ENCODE measurements at regions not wholly inside any gene's neighbourhood (a gene's known extent, or its start where the extent isn't known, plus 50 kb on each side); places are given as distances from the start of the nearest gene placed in this dataset.
"Not testable (repeated sequence)": the region's sequence is repeated elsewhere in the genome, so short reads cannot be mapped to it uniquely, and the experiment has no call there.

DNA sequence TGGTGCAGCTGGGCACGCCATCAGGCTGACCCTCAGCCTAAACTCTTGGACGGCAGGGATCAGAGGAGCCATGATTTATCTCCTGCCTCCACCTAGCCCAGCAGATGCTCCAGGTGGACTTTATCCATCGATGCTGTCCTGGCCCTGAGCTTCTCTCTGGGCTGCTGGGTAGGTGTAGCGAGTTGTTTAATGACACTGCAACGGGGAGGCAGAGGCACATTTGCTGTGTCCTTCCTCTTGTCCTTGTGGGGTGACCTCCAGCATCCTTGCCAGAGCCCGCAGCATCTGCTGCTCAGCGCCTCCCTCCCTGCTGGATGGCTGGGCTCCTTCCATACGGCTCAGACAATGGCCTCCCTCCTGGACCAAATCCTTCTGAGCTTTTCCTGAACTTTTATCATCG lies 103.1 kb upstream of the IRX4 start:
- Mint-ChIP-seq H3K27me3 (ENCODE audit: insufficient read depth) (no peaks in the 10 kb centered on the region), H3K4me3 (no peak overlapping the region), H3K27ac (no peak overlapping the region), H3K9me3 (no peaks in the 10 kb centered on the region), H3K4me1 (ENCODE audit: low read depth) (no peaks in the 10 kb centered on the region), H3K36me3 (ENCODE audit: low read depth) (no peaks in the 10 kb centered on the region)
- DNase-seq (ENCODE audit: low spot score) = no peak
- intact Hi-C loops (cut with micrococcal nuclease) = no loop called here

DNA sequence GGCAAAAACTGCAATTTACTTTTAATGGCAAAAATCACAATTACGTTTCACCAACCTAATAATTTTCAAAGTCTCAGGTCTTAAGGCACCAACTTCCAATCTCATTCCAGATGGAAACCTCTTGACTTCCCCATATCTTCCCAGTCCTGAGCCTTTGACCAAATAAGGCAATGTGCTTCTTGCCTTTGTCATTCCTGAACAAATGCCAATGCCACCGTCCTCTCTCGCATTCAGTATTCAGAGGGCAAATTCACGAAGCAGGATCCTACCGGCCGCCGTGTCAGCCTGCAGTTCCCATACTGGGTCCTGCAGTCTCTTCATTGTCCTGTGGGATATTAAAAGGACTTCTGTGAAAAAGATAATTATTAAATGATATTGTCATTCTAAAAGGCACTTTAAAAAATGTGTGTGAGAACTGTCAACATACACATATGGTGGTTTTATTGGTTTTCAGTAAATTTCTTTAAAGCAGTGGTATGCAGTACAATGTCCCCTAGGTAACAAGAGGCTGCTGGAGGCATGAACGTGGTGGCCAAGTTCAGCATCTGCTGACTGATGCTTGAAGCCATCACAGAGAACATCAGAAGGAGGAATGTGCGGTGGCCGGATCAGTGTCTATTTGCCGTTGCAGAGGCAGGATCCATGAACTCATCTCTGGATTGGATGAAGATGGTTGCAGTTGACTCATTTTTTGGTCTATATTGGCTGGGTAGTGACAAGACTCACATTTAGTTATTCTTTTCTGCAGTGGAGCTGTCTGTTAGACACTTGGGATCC lies 101.4 kb upstream of the IRX4 start:
- intact Hi-C loops (cut with micrococcal nuclease) = no loop called here
- H3K27ac Mint-ChIP-seq = no peak overlapping the region
- no peaks in the 10 kb centered on the region for H3K36me3 Mint-ChIP-seq (ENCODE audit: low read depth)
- H3K4me3 Mint-ChIP-seq = no peak overlapping the region
- no peaks in the 10 kb centered on the region for H3K4me1 Mint-ChIP-seq (ENCODE audit: low read depth)
- no peaks in the 10 kb centered on the region for H3K9me3 Mint-ChIP-seq
- H3K27me3 Mint-ChIP-seq (ENCODE audit: insufficient read depth) = no peaks in the 10 kb centered on the region
- DNase-seq (ENCODE audit: low spot score) = no peak

DNA sequence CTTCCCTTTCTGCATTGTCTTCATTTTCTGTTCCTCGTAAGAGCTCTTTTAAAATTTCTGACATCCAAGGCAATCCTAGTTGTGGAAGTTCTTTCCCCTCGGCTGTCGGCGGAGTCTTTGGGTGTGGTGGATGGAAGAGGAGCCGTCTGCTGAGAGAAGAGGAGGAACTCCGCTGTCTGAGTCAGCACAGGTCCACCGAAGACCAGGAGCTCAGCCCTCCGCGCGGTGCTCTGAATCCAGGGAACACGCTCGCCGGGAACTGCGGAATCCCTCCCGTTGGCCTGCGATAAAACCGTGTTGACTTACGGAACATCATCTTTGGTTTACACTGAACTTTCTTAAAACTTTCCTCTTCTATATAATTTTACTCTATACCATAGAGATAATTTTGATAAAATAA lies 100.7 kb upstream of the IRX4 start:
- DNase-seq (ENCODE audit: low spot score) = no peak
- Mint-ChIP-seq H3K27me3 (ENCODE audit: insufficient read depth) (no peaks in the 10 kb centered on the region), H3K27ac (no peak overlapping the region), H3K4me3 (no peak overlapping the region), H3K9me3 (no peaks in the 10 kb centered on the region), H3K36me3 (ENCODE audit: low read depth) (no peaks in the 10 kb centered on the region), H3K4me1 (ENCODE audit: low read depth) (no peaks in the 10 kb centered on the region)
- intact Hi-C loops (cut with micrococcal nuclease) = no loop called here

DNA sequence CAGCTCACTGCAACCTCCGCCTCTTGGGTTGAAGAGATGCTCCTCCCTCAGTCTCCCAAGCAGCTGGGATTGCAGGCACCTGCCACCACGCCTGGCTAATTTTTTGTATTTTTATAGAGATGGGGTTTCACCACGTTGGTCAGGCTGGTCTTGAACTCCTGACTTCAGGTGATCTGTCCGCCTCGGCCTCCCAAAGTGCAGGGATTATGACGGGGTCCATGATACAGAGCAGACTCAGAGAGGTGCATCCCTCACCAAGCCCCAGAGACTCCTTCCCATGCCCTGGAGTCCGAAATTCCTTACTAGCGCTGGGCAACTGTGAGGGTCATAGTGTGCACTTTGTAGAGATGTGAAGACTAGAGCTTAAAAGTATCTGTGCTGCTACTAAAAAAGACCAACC lies 99.8 kb upstream of the IRX4 start:
- H3K4me1 Mint-ChIP-seq (ENCODE audit: low read depth); DNase-seq (ENCODE audit: low spot score); H3K36me3 Mint-ChIP-seq (ENCODE audit: low read depth); H3K27ac Mint-ChIP-seq; intact Hi-C loops (cut with micrococcal nuclease); H3K4me3 Mint-ChIP-seq; H3K27me3 Mint-ChIP-seq (ENCODE audit: insufficient read depth); H3K9me3 Mint-ChIP-seq: not testable (repeated sequence)

DNA sequence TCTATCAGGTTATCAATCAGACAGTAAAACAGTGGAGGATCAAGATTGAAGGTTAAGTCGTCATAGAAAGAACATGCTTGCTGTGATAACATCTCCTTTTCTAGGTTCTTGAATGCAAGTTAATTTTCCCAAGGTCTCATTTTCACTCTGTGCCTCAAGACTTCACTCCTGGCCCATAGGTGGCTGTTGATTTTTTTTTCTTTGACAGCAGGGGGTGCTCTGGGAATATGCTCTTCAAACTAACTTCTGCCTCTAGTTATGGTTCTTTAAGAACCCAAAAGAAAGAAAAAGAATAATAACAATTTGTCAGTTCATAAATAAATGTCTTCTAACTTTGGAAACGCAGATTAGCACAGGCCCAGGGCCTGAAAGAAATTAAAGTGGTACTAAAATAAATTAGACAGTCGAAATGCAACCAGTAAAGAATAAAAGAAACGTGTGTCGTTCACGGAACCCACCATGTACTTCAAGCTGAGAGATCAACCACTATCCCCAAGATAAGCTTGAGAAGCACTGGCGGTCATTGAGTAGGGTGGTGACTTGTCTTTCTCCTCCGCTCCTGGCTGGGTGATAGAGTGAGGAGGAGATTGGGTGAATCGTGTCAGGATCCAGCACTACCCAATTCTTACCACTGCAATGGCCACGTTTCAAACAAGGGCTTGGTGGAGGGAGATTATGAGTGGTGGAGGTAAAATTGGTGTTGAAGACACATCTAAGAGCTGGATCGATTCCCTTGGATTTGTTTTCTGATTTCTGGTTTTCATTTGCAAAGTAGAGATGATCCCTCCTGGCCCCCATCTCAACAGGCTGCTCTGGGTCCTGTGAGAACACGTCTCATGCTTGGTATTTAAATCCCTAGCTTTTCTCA lies 93.4 kb upstream of the IRX4 start:
- Mint-ChIP-seq H3K9me3 (no peaks in the 10 kb centered on the region), H3K27ac (no peak overlapping the region), H3K27me3 (ENCODE audit: insufficient read depth) (peaks cover 2% of the 10 kb centered on the region), H3K4me3 (no peak overlapping the region), H3K4me1 (ENCODE audit: low read depth) (no peaks in the 10 kb centered on the region), H3K36me3 (ENCODE audit: low read depth) (no peaks in the 10 kb centered on the region)
- DNase-seq (ENCODE audit: low spot score) = no peak
- intact Hi-C loops (cut with micrococcal nuclease) = no loop called here

DNA sequence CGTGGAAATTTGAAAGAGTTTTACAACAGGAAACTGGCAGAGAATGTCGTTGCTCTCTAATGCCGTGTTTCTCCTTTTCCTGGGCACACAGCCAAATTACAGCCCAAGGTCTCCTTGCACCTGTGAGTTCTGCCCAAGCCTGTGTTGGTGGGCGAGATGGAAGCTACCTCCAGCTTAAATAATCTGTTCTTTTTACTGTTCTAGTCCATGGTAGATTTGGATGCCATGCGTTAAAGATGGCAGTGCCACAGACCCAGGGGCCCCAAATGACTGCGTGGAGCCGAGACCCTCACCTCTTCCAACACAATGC lies 92.6 kb upstream of the IRX4 start:
- H3K36me3 Mint-ChIP-seq (ENCODE audit: low read depth) = no peaks in the 10 kb centered on the region
- no peak overlapping the region for H3K27ac Mint-ChIP-seq
- intact Hi-C loops (cut with micrococcal nuclease) = no loop called here

DNA sequence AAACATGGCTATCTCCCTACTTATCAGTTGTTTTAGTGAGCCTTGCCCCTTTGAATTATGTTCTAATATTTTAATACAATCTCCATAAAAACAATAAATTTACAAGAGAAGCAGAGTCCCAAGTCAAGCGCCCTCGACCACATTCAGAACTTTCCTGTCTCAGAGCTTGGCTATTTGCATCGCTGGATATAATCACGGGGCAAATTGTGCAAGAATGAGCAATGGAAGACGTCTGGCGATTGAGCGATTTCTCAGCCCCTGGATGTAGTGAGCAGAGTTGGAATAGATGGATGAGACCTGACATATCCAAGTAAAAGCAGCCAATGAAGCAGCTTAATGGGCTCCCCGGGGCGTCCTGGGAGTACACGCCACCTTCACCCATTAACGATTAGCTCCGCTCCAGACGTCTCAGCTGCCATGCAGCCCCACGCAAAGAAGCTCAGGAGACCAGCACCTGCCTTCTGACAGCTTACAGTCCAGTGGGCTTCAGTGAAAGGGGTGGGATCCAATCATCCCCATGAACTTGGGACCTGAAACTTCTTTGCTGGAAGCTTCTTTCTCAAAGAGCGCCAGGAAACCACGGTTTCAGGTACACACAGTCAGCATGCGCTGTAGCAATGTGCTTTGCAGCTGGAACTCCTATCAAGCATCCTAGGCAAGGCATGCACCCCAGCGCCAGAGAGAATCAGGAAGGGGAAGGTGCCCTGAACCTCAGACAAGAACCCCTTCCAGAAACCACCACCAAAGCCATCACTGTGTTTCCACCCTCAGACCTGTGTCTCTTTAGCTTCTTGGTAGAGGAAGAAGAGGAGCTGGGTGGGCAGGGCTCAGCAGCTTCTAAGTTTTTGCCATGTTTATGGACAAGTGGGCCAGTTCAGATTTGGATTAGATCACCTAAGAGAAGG lies 92.0 kb upstream of the IRX4 start:
- peaks cover 2% of the 10 kb centered on the region for H3K27me3 Mint-ChIP-seq (ENCODE audit: insufficient read depth)
- no peak overlapping the region for H3K4me3 Mint-ChIP-seq
- DNase-seq (ENCODE audit: low spot score) = no peak
- intact Hi-C loops (cut with micrococcal nuclease) = no loop called here
- H3K4me1 Mint-ChIP-seq (ENCODE audit: low read depth) = no peaks in the 10 kb centered on the region
- no peaks in the 10 kb centered on the region for H3K36me3 Mint-ChIP-seq (ENCODE audit: low read depth)
- H3K9me3 Mint-ChIP-seq = no peaks in the 10 kb centered on the region
- no peak overlapping the region for H3K27ac Mint-ChIP-seq

More for the DNA sequence above, 92.6 kb upstream of the IRX4 start:
- no peak for DNase-seq (ENCODE audit: low spot score)
- Mint-ChIP-seq H3K9me3 (no peaks in the 10 kb centered on the region), H3K4me3 (no peak overlapping the region), H3K27me3 (ENCODE audit: insufficient read depth) (peaks cover 2% of the 10 kb centered on the region), H3K4me1 (ENCODE audit: low read depth) (no peaks in the 10 kb centered on the region)

DNA sequence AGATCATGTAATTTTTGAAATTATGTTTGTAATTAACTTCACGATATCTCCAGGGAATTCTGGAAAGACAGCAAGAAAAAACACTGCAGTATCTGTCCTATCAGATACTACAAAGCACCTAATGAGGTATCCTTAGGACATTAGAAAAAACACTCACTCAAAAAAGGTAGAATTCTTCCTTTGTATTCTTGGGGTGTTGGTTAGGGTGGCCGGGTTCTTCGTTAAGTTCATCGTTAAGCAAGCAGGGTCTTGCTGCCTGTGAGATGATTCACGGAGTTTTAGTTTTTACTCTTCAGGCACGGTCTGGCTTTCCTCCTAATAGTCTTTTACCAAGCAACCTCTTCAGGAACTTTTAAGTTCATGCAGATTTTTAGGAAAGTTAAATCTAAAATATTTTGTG lies 91.4 kb upstream of the IRX4 start:
- Mint-ChIP-seq H3K27ac (no peak overlapping the region), H3K36me3 (ENCODE audit: low read depth) (no peaks in the 10 kb centered on the region), H3K4me1 (ENCODE audit: low read depth) (no peaks in the 10 kb centered on the region), H3K4me3 (no peak overlapping the region), H3K9me3 (no peaks in the 10 kb centered on the region), H3K27me3 (ENCODE audit: insufficient read depth) (peaks cover 2% of the 10 kb centered on the region)
- DNase-seq (ENCODE audit: low spot score) = no peak
- intact Hi-C loops (cut with micrococcal nuclease) = no loop called here

DNA sequence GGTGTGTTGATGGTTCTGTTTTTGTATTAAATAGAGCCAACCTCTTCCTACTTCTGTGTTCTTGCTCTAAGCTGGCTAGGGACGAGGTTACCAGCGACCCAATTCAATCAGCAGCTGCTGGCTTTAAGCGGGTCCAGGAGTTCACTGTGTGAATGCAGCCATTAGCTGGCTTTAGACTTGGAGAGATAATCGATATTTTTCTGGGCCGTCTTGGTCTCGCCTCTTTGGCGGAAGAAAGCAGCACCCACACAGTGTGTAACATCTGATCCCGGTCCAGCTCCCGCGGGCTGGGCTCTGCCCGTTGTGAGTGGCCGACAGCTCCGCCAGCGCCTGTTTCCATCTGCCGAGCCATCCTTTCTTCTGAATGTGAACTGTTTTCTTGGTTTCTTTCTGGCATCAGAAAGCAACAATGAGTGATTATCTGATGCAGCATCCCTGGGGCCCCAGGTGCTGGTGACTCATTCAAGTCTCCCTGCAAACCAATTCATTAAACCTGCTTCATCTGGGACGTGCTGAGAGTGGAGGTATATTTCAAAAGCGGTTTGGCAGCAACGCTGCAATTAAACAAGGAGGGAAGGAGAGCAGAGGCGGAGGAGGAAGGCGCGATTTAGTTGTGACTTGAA lies 90.8 kb upstream of the IRX4 start:
- peaks cover 2% of the 10 kb centered on the region for H3K27me3 Mint-ChIP-seq (ENCODE audit: insufficient read depth)

DNA sequence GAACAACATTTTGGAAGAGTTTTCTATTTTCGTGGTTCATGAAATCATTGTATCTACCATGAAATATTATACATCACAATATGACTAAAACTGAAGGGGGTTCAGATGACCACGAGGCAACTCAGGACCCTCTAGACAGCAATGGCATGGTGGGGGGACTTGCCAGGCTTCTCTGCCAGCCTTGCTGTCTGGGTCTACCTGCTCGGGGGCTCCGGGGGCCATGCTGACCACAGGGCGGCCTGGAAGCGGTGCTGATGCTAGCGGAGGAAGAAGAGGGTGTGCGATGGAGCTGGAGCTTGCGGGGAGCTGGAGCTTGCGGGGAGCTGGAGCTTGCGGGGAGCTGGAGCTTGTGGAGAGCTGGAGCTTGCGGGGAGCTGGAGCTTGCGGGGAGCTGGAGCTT lies 89.2 kb upstream of the IRX4 start:
- no peaks in the 10 kb centered on the region for H3K4me1 Mint-ChIP-seq (ENCODE audit: low read depth)

More for the DNA sequence above, 90.8 kb upstream of the IRX4 start:
- DNase-seq (ENCODE audit: low spot score) = no peak
- H3K9me3 Mint-ChIP-seq = no peaks in the 10 kb centered on the region
- no peaks in the 10 kb centered on the region for H3K36me3 Mint-ChIP-seq (ENCODE audit: low read depth)
- no peak overlapping the region for H3K4me3 Mint-ChIP-seq
- intact Hi-C loops (cut with micrococcal nuclease) = no loop called here
- no peaks in the 10 kb centered on the region for H3K4me1 Mint-ChIP-seq (ENCODE audit: low read depth)
- no peak overlapping the region for H3K27ac Mint-ChIP-seq

DNA sequence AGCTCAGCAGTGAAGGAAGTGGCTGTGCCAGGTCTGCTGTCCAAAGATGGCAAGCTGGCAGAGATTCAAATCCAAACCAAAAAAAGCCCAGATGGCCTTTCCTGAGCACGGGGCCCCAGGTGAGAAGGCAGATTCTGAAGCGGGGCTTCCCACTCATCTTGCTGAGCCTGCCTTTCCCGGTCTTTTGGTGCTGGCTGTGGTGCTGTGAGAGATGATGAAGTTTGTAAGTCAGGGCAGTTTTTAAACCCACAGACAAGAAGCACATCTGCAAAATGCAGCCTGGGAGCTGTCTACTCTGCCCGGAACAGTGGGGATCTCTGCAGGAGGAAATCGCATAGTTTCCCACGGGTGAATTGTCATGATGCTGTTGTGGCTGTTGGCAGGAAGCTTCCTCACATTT lies 85.0 kb upstream of the IRX4 start:
- H3K4me1 Mint-ChIP-seq (ENCODE audit: low read depth) = no peaks in the 10 kb centered on the region
- H3K9me3 Mint-ChIP-seq = no peaks in the 10 kb centered on the region
- H3K36me3 Mint-ChIP-seq (ENCODE audit: low read depth) = no peaks in the 10 kb centered on the region
- peaks cover 1% of the 10 kb centered on the region for H3K27me3 Mint-ChIP-seq (ENCODE audit: insufficient read depth)
- no peak overlapping the region for H3K4me3 Mint-ChIP-seq
- no peak overlapping the region for H3K27ac Mint-ChIP-seq
- intact Hi-C loops (cut with micrococcal nuclease) = no loop called here
- no peak for DNase-seq (ENCODE audit: low spot score)

More for the DNA sequence above, 89.2 kb upstream of the IRX4 start:
- no peak for DNase-seq (ENCODE audit: low spot score)
- Mint-ChIP-seq H3K9me3 (no peaks in the 10 kb centered on the region), H3K4me3 (no peak overlapping the region), H3K27me3 (ENCODE audit: insufficient read depth) (peaks cover 3% of the 10 kb centered on the region), H3K36me3 (ENCODE audit: low read depth) (no peaks in the 10 kb centered on the region), H3K27ac (no peak overlapping the region)
- intact Hi-C loops (cut with micrococcal nuclease) = no loop called here

DNA sequence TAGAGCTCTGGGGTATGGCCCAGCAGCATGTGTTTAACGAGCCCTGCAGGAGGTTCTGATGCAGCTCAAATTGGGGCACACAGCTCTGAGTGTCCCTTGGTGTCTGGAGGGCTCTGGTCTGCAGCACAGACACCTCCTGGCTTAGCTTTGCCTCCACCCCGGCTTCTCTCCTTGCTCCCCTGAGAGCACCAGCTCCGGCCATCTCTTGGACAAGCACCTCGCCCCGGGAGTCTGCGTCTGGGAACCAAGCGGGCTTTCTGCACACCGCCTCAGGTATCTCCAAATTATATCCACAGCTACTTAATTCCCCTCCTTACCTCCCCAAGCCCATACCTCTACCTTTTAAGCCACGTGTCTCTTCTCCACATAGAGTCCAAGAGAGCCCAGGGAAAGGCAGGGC lies 83.7 kb upstream of the IRX4 start:
- Mint-ChIP-seq H3K36me3 (ENCODE audit: low read depth) (no peaks in the 10 kb centered on the region), H3K27me3 (ENCODE audit: insufficient read depth) (peaks cover 1% of the 10 kb centered on the region), H3K4me3 (no peak overlapping the region), H3K9me3 (no peaks in the 10 kb centered on the region), H3K27ac (no peak overlapping the region), H3K4me1 (ENCODE audit: low read depth) (no peaks in the 10 kb centered on the region)
- DNase-seq (ENCODE audit: low spot score) = no peak
- intact Hi-C loops (cut with micrococcal nuclease) = no loop called here
